ENCODE measurements at regions not wholly inside any gene's neighbourhood (a gene's known extent, or its start where the extent isn't known, plus 50 kb on each side); places are given as distances from the start of the nearest gene placed in this dataset.
"Not testable (repeated sequence)": the region's sequence is repeated elsewhere in the genome, so short reads cannot be mapped to it uniquely, and the experiment has no call there.

DNA sequence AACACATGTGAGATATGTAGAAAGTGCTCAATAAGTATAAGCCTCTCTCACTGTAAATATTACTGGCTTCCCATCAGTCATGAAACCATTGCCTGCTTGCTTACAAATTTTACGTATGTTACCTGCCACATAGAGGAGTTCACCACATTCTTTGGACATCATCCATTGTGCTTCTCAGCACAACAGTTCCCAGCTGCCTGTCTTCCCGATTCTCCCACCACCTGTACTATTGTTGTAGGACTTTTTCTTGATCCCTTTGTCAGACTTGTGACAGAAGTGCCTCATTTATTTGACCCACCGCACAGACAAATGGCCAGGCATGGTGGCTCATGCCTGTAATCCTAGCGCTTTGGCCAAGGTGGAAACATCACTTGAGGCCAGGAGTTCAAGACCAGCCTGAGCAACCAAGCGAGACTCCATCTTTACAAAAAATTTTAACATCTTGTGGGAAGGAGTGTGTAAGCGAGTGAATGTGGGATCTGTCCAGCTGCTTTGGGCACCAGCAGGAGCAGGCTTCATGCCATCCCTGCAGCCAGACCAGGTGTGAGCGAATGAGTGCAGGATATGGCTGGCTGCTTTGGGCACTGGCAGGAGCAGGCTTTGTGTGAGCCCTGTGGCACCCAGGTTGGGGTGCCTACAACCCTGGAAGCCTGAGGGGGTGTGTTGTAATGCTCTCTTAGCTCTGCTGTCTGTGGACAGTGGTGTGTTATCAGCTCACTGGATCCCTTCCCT lies 139.9 kb upstream of the ELL2 start:
- H3K4me3 ChIP-seq, result no peak overlapping the region
- ChIA-PET POLR2A (no interaction called here), CTCF (interaction anchor here (0.8 kb wide), 1 partner anchor 235 kb away, joined by 3 read pairs; no protein-coding TSS in a partner anchor)
- no peak for FAIRE-seq
- H3K4me2 ChIP-seq, result no peak overlapping the region
- H3K9me3 ChIP-seq, result no peaks in the 10 kb centered on the region
- no peak for TF ChIP-seq HOXB5 (CRISPR knock-in tag; IDR thresholded peaks at IDR 0.05)
- no peak for TF ChIP-seq MAZ (IDR thresholded peaks at IDR 0.05; ENCODE audit: borderline replicate concordance, low read depth, low read length)
- TF ChIP-seq, protein P1, sequence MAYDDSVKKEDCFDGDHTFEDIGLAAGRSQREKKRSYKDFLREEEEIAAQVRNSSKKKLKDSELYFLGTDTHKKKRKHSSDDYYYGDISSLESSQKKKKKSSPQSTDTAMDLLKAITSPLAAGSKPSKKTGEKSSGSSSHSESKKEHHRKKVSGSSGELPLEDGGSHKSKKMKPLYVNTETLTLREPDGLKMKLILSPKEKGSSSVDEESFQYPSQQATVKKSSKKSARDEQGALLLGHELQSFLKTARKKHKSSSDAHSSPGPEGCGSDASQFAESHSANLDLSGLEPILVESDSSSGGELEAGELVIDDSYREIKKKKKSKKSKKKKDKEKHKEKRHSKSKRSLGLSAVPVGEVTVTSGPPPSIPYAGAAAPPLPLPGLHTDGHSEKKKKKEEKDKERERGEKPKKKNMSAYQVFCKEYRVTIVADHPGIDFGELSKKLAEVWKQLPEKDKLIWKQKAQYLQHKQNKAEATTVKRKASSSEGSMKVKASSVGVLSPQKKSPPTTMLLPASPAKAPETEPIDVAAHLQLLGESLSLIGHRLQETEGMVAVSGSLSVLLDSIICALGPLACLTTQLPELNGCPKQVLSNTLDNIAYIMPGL (CRISPR knock-in tag; IDR thresholded peaks at IDR 0.05; ENCODE audit: borderline replicate concordance), result no peak
- TF ChIP-seq, protein P2, sequence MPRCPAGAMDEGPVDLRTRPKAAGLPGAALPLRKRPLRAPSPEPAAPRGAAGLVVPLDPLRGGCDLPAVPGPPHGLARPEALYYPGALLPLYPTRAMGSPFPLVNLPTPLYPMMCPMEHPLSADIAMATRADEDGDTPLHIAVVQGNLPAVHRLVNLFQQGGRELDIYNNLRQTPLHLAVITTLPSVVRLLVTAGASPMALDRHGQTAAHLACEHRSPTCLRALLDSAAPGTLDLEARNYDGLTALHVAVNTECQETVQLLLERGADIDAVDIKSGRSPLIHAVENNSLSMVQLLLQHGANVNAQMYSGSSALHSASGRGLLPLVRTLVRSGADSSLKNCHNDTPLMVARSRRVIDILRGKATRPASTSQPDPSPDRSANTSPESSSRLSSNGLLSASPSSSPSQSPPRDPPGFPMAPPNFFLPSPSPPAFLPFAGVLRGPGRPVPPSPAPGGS (IDR thresholded peaks at IDR 0.05), result no peak
- TF ChIP-seq, protein P3, sequence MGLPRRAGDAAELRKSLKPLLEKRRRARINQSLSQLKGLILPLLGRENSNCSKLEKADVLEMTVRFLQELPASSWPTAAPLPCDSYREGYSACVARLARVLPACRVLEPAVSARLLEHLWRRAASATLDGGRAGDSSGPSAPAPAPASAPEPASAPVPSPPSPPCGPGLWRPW (IDR thresholded peaks at IDR 0.05), result no peak
- no peak for TF ChIP-seq ZC3H11A (IDR thresholded peaks at IDR 0.05)
- TF ChIP-seq RAD21 (conservative IDR thresholded peaks at IDR 0.05 in 1 of 2, IDR thresholded peaks at IDR 0.05 in 1 of 2), result no peak
- no peak for ATAC-seq
- H3K4me1 ChIP-seq, result peaks cover 6% of the 10 kb centered on the region
- DNase-seq (ENCODE audit: low read depth in 1 of 2, low spot score in 1 of 2), result no peak
- WGBS (ENCODE audit: missing lambda C conversion rate), result 93% methylated on average over 7 of the region's 7 CpGs
- H3K27ac ChIP-seq, result no peak overlapping the region

DNA sequence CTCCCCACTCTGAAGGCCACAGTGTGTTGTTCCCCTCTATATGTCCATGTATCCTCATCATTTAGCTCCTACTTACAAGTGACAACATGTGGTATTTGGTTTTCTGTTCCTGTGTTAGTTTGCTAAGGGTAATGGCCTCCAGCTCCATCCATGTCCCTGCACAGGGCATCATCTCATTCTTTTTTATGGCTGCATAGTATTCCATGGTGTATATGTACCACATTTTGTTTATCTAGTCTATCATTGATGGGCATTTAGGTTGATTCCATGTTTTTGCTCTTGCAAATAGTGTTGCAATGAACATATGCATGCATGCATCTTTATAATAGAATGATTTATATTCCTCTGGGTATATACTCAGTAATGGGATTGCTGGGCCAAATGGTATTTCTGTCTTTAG lies 135.8 kb upstream of the ELL2 start:
- POLR2A ChIA-PET; H3K9me3 ChIP-seq; FAIRE-seq; ATAC-seq; H3K4me3 ChIP-seq; DNase-seq (ENCODE audit: low read depth in 1 of 2, low spot score in 1 of 2); H3K4me2 ChIP-seq; H3K27ac ChIP-seq: not testable (repeated sequence)
- peaks cover 38% of the 10 kb centered on the region for H3K4me1 ChIP-seq
- CTCF ChIA-PET, result interaction anchor here (0.7 to 1.2 kb wide), 3 partner anchors 166 to 585 kb away, joined by 3 read pairs; no protein-coding TSS in a partner anchor

DNA sequence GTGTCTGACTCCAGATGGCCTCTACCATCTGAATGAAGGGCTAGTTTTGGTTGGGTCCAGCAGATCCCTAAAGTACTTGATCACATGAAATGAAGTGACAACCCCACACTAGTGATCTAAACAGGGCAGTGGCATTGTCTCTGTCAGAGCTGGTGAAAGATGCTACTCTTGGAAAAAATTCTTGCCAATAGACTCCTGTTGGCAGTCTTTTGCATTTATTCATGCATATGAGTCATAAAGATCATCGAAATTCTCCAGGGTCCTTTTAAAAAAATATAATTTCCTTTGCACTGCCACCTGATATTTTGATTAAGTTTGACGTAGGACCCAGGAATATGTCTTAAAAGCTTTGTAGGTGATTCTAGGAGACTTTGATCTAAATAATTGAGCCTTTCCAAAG lies 135.1 kb upstream of the ELL2 start:
- ChIA-PET POLR2A (interaction anchor here (0.6 kb wide), 1 partner anchor 18 kb away, joined by 4 read pairs; no protein-coding TSS in a partner anchor), CTCF (interaction anchor here (0.7 to 1.3 kb wide), 4 partner anchors 46 to 585 kb away, joined by 3 to 5 read pairs (median 4); no protein-coding TSS in a partner anchor)
- Histone ChIP-seq H3K4me3 (no peak overlapping the region), H3K9me3 (no peaks in the 10 kb centered on the region), H3K4me1 (peaks cover 38% of the 10 kb centered on the region), H3K27ac (peak overlapping the region; percentile 15 to 76; a peak in 5 of 6 replicates), H3K4me2 (peak overlapping the region; percentile 19; the same call in 1 of the 3 replicates)
- 45% methylated on average over 2 of the region's 2 CpGs for WGBS (ENCODE audit: missing lambda C conversion rate)
- TF ChIP-seq SREBF2 (IDR thresholded peaks at IDR 0.05) (no peak), ESRRA (IDR thresholded peaks at IDR 0.05; ENCODE audit: borderline replicate concordance, low read length) (no peak), HEYL (CRISPR knock-in tag; IDR thresholded peaks at IDR 0.05) (no peak), ZSCAN20 (CRISPR knock-in tag; IDR thresholded peaks at IDR 0.05) (no peak), FOSL2 (IDR thresholded peaks at IDR 0.05) (0 out of 2 replicates have a peak, but pooled peaks have one; percentile 7), FOSL2 (CRISPR knock-in tag; IDR thresholded peaks at IDR 0.05) (peak; percentile 35; the same call in 1 of the 2 replicates), SMC3 (IDR thresholded peaks at IDR 0.05) (no peak)
- FAIRE-seq (no peak), DNase-seq (ENCODE audit: low read depth in 1 of 2, low spot score in 1 of 2) (no peak), ATAC-seq (no peak)

DNA sequence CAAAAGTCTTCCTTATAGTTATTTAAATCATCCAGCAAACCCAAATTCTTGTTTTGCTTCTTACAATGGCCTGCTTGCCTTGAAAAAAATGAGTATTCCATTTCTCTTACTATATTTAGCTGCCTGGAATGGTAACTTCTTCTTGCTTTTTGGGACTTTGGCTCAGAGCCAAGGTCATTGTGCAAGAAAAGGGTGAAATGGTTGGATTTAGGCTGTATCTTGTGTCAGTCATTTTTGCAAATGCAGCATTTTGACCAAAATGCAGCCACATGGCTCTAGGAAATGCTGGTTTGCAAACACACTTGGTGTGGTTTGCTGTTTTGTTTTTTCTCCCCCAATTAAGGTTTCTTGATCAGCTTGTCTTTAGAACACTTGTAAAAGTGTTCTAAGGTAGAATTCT lies 133.3 kb upstream of the ELL2 start:
- Histone ChIP-seq H3K4me2 (peak overlapping the region; percentile 69), H3K27ac (peak overlapping the region; percentile 76 to 81), H3K4me3 (no peak overlapping the region), H3K9me3 (no peaks in the 10 kb centered on the region), H3K4me1 (peaks cover 43% of the 10 kb centered on the region)
- ATAC-seq (no peak), FAIRE-seq (no peak), DNase-seq (ENCODE audit: low read depth in 1 of 2, low spot score in 1 of 2) (no peak)
- TF ChIP-seq CEBPB (IDR thresholded peaks at IDR 0.05) (peak; percentile 61 to 83; a peak in 3 of 4 replicates), TP53 (CRISPR knock-in tag; IDR thresholded peaks at IDR 0.05) (no peak), FOXS1 (CRISPR knock-in tag; IDR thresholded peaks at IDR 0.05) (no peak), EHMT2 (IDR thresholded peaks at IDR 0.05; ENCODE audit: low read depth) (no peak), MAFK (IDR thresholded peaks at IDR 0.05; ENCODE audit: partially characterized antibody) (peak; percentile 83)
- TF ChIP-seq, protein P4, sequence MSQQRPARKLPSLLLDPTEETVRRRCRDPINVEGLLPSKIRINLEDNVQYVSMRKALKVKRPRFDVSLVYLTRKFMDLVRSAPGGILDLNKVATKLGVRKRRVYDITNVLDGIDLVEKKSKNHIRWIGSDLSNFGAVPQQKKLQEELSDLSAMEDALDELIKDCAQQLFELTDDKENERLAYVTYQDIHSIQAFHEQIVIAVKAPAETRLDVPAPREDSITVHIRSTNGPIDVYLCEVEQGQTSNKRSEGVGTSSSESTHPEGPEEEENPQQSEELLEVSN (IDR thresholded peaks at IDR 0.05; ENCODE audit: borderline replicate concordance, low read depth), result no peak
- TF ChIP-seq, protein P1 (CRISPR knock-in tag; IDR thresholded peaks at IDR 0.05; ENCODE audit: borderline replicate concordance), result no peak
- CTCF ChIA-PET, result interaction anchor here (1.4 to 2.4 kb wide), 3 partner anchors 45 to 314 kb away, joined by 3 to 8 read pairs (median 4); no protein-coding TSS in a partner anchor
- POLR2A ChIA-PET, result no interaction called here

Measured in A549 (cell line).